ENCODE measurements at regions not wholly inside any gene's neighbourhood (a gene's known extent, or its start where the extent isn't known, plus 50 kb on each side); places are given as distances from the start of the nearest gene placed in this dataset.

GRCh38 chr18:39635966-39636365 lies 2070.4 kb upstream of the CELF4 start:
- no peak for DNase-seq (ENCODE audit: low read depth in 1 of 2, low spot score in 2 of 2)
- Histone ChIP-seq H3K4me3 (no peak overlapping the region), H3K9me3 (replicated peaks) (peaks cover 2% of the 10 kb centered on the region), H3K27ac (no peak overlapping the region), H3K4me1 (replicated peaks) (no peaks in the 10 kb centered on the region), H3K36me3 (no peaks in the 10 kb centered on the region), H3K27me3 (replicated peaks) (no peaks in the 10 kb centered on the region)

- Histone ChIP-seq H3K36me3 (no peaks in the 10 kb centered on the region), H3K27ac (no peak overlapping the region), H3K4me3 (no peak overlapping the region), H3K27me3 (replicated peaks) (no peaks in the 10 kb centered on the region), H3K4me1 (replicated peaks) (no peaks in the 10 kb centered on the region), H3K9me3 (replicated peaks) (no peaks in the 10 kb centered on the region; the same call in none of the 2 replicates)
- DNase-seq (ENCODE audit: low read depth in 1 of 2, low spot score in 2 of 2): no peak
Measured at GRCh38 chr18:39635192-39635591, 2069.6 kb upstream of the CELF4 start.

GRCh38 chr18:39627936-39628335 lies 2062.3 kb upstream of the CELF4 start:
- no peaks in the 10 kb centered on the region for H3K27me3 ChIP-seq (replicated peaks)
- no peak overlapping the region for H3K27ac ChIP-seq
- 0 out of 2 replicates have a peak, but pooled peaks cover 2% of the 10 kb centered on the region for H3K9me3 ChIP-seq (replicated peaks)
- DNase-seq (ENCODE audit: low read depth in 1 of 2, low spot score in 2 of 2): no peak
- H3K4me3 ChIP-seq: no peak overlapping the region
- H3K36me3 ChIP-seq: no peaks in the 10 kb centered on the region
- H3K4me1 ChIP-seq (replicated peaks): no peaks in the 10 kb centered on the region

- Histone ChIP-seq H3K27ac (no peak overlapping the region), H3K27me3 (replicated peaks) (no peaks in the 10 kb centered on the region), H3K9me3 (replicated peaks) (0 out of 2 replicates have a peak, but pooled peaks cover 2% of the 10 kb centered on the region), H3K36me3 (no peaks in the 10 kb centered on the region), H3K4me3 (no peak overlapping the region), H3K4me1 (replicated peaks) (no peaks in the 10 kb centered on the region)
- no peak for DNase-seq (ENCODE audit: low read depth in 1 of 2, low spot score in 2 of 2)
Measured at GRCh38 chr18:39624961-39625360, 2059.4 kb upstream of the CELF4 start.

GRCh38 chr18:39622431-39622830 lies 2056.8 kb upstream of the CELF4 start:
- Histone ChIP-seq H3K27ac (no peak overlapping the region), H3K9me3 (replicated peaks) (no peaks in the 10 kb centered on the region), H3K36me3 (no peaks in the 10 kb centered on the region), H3K4me1 (replicated peaks) (no peaks in the 10 kb centered on the region), H3K4me3 (no peak overlapping the region), H3K27me3 (replicated peaks) (no peaks in the 10 kb centered on the region)
- no peak for DNase-seq (ENCODE audit: low read depth in 1 of 2, low spot score in 2 of 2)

- Histone ChIP-seq H3K27ac (no peak overlapping the region), H3K4me1 (replicated peaks) (no peaks in the 10 kb centered on the region), H3K36me3 (no peaks in the 10 kb centered on the region), H3K27me3 (replicated peaks) (no peaks in the 10 kb centered on the region), H3K4me3 (no peak overlapping the region), H3K9me3 (replicated peaks) (no peaks in the 10 kb centered on the region)
- no peak for DNase-seq (ENCODE audit: low read depth in 1 of 2, low spot score in 2 of 2)
Measured at GRCh38 chr18:39620551-39621168, 2055.1 kb upstream of the CELF4 start.

- Histone ChIP-seq H3K4me1 (replicated peaks) (no peaks in the 10 kb centered on the region), H3K9me3 (replicated peaks) (no peaks in the 10 kb centered on the region), H3K36me3 (no peaks in the 10 kb centered on the region), H3K27me3 (replicated peaks) (no peaks in the 10 kb centered on the region), H3K4me3 (no peak overlapping the region), H3K27ac (no peak overlapping the region)
- DNase-seq (ENCODE audit: low read depth in 1 of 2, low spot score in 2 of 2): no peak
Measured at GRCh38 chr18:39618265-39619003, 2052.8 kb upstream of the CELF4 start.

- H3K4me1 ChIP-seq (replicated peaks): no peaks in the 10 kb centered on the region
- DNase-seq (ENCODE audit: low read depth in 1 of 2, low spot score in 2 of 2): no peak
Measured at GRCh38 chr18:39611381-39612100, 2045.9 kb upstream of the CELF4 start.

DNA sequence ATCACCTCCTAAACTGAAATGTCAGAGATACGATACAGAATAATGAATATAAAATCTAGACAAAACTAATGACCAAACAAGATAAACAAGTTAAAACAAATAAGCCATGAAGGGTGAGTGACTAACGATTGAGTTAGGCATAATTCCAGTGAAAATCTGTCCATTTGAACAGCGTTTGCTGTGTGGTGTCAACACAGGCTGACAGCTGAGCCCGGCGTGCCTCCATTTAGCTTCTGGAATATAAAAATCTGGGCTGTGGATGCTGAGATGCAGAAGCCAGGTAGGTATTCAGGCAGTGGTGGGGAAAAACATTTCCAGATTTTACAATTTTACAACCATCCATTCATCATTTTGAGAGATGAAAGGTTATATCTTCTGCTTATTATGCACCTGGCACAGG lies 2041.4 kb upstream of the CELF4 start:
- Histone ChIP-seq H3K27me3 (replicated peaks) (no peaks in the 10 kb centered on the region), H3K9me3 (replicated peaks) (peaks cover 14% of the 10 kb centered on the region; the same call in 1 of the 2 replicates), H3K4me3 (no peak overlapping the region), H3K27ac (no peak overlapping the region), H3K4me1 (replicated peaks) (no peaks in the 10 kb centered on the region), H3K36me3 (no peaks in the 10 kb centered on the region)
- no peak for DNase-seq (ENCODE audit: low read depth in 1 of 2, low spot score in 2 of 2)

More at GRCh38 chr18:39611381-39612100, 2045.9 kb upstream of the CELF4 start:
- no peaks in the 10 kb centered on the region for H3K36me3 ChIP-seq
- H3K4me3 ChIP-seq: no peak overlapping the region
- no peak overlapping the region for H3K27ac ChIP-seq
- no peaks in the 10 kb centered on the region for H3K27me3 ChIP-seq (replicated peaks)
- H3K9me3 ChIP-seq (replicated peaks): peaks cover 14% of the 10 kb centered on the region; the same call in 1 of the 2 replicates

- H3K36me3 ChIP-seq: no peaks in the 10 kb centered on the region
- H3K4me1 ChIP-seq (replicated peaks): no peaks in the 10 kb centered on the region
- H3K4me3 ChIP-seq: no peak overlapping the region
- no peak for DNase-seq (ENCODE audit: low read depth in 1 of 2, low spot score in 2 of 2)
- no peak overlapping the region for H3K27ac ChIP-seq
- no peaks in the 10 kb centered on the region for H3K27me3 ChIP-seq (replicated peaks)
- peaks cover 13% of the 10 kb centered on the region; the same call in 1 of the 2 replicates for H3K9me3 ChIP-seq (replicated peaks)
Measured at GRCh38 chr18:39604836-39605235, 2039.2 kb upstream of the CELF4 start.

- H3K27me3 ChIP-seq (replicated peaks): no peaks in the 10 kb centered on the region
- no peak overlapping the region for H3K27ac ChIP-seq
- no peak for DNase-seq (ENCODE audit: low read depth in 1 of 2, low spot score in 2 of 2)
- no peak overlapping the region for H3K4me3 ChIP-seq
- H3K9me3 ChIP-seq (replicated peaks): peaks cover 6% of the 10 kb centered on the region; the same call in 1 of the 2 replicates
- no peaks in the 10 kb centered on the region for H3K4me1 ChIP-seq (replicated peaks)
- no peaks in the 10 kb centered on the region for H3K36me3 ChIP-seq
Measured at GRCh38 chr18:39602131-39602530, 2036.5 kb upstream of the CELF4 start.

DNA sequence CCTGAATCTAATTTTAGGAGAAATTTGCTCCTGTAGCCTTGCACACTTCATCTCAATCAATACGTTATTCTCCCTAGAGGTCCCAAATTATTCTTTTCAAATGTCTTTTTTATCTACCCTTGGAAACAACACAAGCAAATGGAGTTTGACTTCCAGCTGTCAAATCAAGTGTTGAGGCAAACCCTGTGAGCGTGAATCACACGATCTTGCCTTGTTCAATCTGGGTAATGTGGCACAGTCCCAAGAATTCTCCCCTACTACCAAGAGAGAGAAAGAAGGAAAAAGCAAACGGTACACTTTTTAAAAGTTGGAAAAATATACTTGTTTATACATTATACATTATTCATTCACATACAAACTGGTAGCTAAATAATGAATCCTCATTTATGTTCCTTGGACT lies 2035.3 kb upstream of the CELF4 start:
- no peak overlapping the region for H3K27ac ChIP-seq
- no peaks in the 10 kb centered on the region for H3K4me1 ChIP-seq (replicated peaks)
- no peak for DNase-seq (ENCODE audit: low read depth in 1 of 2, low spot score in 2 of 2)
- no peaks in the 10 kb centered on the region for H3K36me3 ChIP-seq
- no peak overlapping the region for H3K4me3 ChIP-seq
- peaks cover 6% of the 10 kb centered on the region; the same call in 1 of the 2 replicates for H3K9me3 ChIP-seq (replicated peaks)
- H3K27me3 ChIP-seq (replicated peaks): no peaks in the 10 kb centered on the region

- no peaks in the 10 kb centered on the region for H3K4me1 ChIP-seq (replicated peaks)
- no peaks in the 10 kb centered on the region for H3K27me3 ChIP-seq (replicated peaks)
- no peaks in the 10 kb centered on the region for H3K36me3 ChIP-seq
- H3K27ac ChIP-seq: no peak overlapping the region
- H3K4me3 ChIP-seq: no peak overlapping the region
- no peak for DNase-seq (ENCODE audit: low read depth in 1 of 2, low spot score in 2 of 2)
- peaks cover 13% of the 10 kb centered on the region; the same call in 1 of the 2 replicates for H3K9me3 ChIP-seq (replicated peaks)
Measured at GRCh38 chr18:39599251-39599650, 2033.7 kb upstream of the CELF4 start.

DNA sequence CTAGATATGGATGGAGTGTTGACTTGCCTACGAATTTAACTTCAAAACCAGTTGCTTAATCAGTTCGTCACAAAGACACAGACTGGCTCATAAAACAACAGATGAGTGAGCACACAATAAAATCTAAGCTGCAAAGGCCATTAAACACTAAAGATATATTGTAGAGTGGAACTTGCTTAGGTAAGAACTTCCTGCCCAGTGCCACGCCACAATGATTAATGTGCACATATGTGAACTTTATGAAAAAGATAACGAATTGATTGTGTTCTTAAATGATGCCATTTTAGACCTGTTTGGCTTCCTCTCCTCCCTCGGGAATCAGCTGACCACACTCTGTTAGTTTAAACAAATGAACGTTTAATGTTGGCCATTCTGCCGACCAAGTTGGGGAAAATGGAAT lies 2031.3 kb upstream of the CELF4 start:
- Histone ChIP-seq H3K4me3 (no peak overlapping the region), H3K4me1 (replicated peaks) (no peaks in the 10 kb centered on the region), H3K9me3 (replicated peaks) (peaks cover 16% of the 10 kb centered on the region; the same call in 1 of the 2 replicates), H3K27ac (no peak overlapping the region), H3K27me3 (replicated peaks) (no peaks in the 10 kb centered on the region), H3K36me3 (no peaks in the 10 kb centered on the region)
- DNase-seq (ENCODE audit: low read depth in 1 of 2, low spot score in 2 of 2): no peak
